SJCRH30 (cell line): ENCODE measurements at regions not wholly inside any gene's neighbourhood (a gene's known extent, or its start where the extent isn't known, plus 50 kb on each side); places are given as distances from the start of the nearest gene placed in this dataset.
A peak's percentile ranks its signal among the peaks of the same experiment; 100 is the strongest.

Source experiments
- DNase-seq, 2 experiments: peaks; one replicate each; pipeline ENCODE4 v3.0.0-alpha.2; 2015 to 2020
- H3K27ac ChIP-seq: fragments of 250-450 bp; sonication (Bioruptor Pico); 2 replicates; pipeline ENCODE4 v1.5.1; 2020; ENCODE audit warnings: mild to moderate bottlenecking, moderate library complexity
- H3K27me3 ChIP-seq: fragments of 250-450 bp; sonication (Bioruptor Pico); 2 replicates; pipeline ENCODE4 v1.5.1; 2020; ENCODE audit warnings: mild to moderate bottlenecking, moderate library complexity
- H3K36me3 ChIP-seq: fragments of 250-450 bp; sonication (Bioruptor Pico); 2 replicates; pipeline ENCODE4 v1.5.1; 2020; ENCODE audit warnings: mild to moderate bottlenecking, moderate library complexity
- H3K4me1 ChIP-seq: fragments of 250-450 bp; sonication (Bioruptor Pico); 2 replicates; pipeline ENCODE4 v1.5.1; 2020; ENCODE audit warnings: mild to moderate bottlenecking, moderate library complexity
- H3K4me3 ChIP-seq: fragments of 250-450 bp; sonication (Bioruptor Pico); 2 replicates; pipeline ENCODE4 v1.5.1; 2020; ENCODE audit warnings: mild to moderate bottlenecking, moderate library complexity
- H3K9me3 ChIP-seq: fragments of 250-450 bp; sonication (Bioruptor Pico); replicated peaks from 2 replicates; pipeline ENCODE4 v1.5.1; 2020; ENCODE audit warnings: mild to moderate bottlenecking, moderate library complexity

DNA sequence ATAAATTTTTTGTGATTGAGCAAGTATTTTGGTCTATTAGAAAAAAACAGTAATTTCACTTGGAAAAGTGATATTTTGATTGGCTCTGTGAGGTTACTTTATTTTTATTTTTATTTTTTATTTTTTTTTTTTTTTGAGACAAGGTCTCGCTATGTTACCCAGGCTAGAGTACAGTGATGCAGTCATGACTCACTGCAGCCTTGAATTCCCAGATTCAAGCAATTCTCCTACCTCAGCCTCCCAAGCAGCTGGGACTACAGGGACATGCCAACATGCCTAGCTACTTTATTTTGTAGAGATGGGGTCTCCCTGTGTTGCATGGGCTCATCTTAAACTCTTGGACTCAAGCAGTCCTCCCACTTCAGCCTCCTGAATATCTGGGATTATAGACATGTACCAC is 60.9 kb upstream of the MGAT5 start:
- peaks cover 6% of the 10 kb centered on the region; the same call in 1 of the 2 replicates for H3K4me1 ChIP-seq
- H3K9me3 ChIP-seq, result no peaks in the 10 kb centered on the region; the same call in 1 of the 2 replicates
- no peak overlapping the region for H3K4me3 ChIP-seq
- no peaks in the 10 kb centered on the region for H3K27me3 ChIP-seq
- peaks cover 14% of the 10 kb centered on the region for H3K36me3 ChIP-seq
- no peak overlapping the region for H3K27ac ChIP-seq
- no peak for DNase-seq

DNA sequence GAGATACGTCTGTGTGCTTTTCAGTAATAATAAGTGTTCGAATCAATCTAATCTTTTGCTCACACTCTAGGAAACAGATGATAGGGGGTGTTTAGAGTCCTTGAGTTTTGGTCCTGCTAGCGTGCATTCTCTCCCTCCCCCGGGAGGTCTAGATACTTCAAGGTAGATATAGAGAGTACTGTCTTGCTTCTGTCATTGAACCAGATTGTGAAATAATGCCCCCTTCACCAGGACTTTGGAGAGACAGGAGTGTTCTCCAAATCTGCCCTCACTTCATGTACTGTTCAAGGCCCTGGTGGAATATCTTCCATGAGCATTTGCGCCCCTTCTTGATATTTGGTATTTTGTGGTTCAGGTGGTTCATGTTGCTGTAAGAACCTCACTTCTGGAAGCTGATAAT is 59.4 kb upstream of the MGAT5 start:
- H3K4me3 ChIP-seq, result no peak overlapping the region
- no peak for DNase-seq
- peaks cover 14% of the 10 kb centered on the region for H3K36me3 ChIP-seq
- H3K27me3 ChIP-seq, result no peaks in the 10 kb centered on the region
- H3K9me3 ChIP-seq, result no peaks in the 10 kb centered on the region; the same call in 1 of the 2 replicates
- H3K27ac ChIP-seq, result no peak overlapping the region
- H3K4me1 ChIP-seq, result 0 out of 2 replicates have a peak, but pooled peaks cover 2% of the 10 kb centered on the region

DNA sequence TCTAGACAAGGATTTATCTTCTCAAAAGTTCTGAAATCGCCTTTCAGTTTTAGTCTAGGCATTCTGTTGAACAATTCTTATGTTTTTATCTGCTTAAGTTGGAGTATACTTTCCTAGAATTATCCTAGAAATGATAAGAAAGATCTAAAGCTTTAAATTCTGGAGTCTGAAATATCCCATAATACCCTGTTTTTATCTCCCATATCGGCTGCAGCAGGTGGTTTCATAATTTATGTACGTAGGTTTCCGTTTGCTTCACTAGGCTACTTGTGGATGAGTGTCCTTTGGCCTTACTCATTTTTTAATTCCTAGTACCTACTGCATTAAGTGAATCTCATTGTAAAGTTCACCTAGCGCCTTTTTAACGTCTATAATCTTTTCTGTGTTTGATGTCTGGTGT is 58.5 kb upstream of the MGAT5 start:
- Histone ChIP-seq H3K9me3 (no peaks in the 10 kb centered on the region; the same call in 1 of the 2 replicates), H3K27ac (no peak overlapping the region), H3K4me1 (peaks cover 5% of the 10 kb centered on the region), H3K36me3 (peaks cover 8% of the 10 kb centered on the region), H3K27me3 (no peaks in the 10 kb centered on the region), H3K4me3 (no peak overlapping the region)
- DNase-seq, result no peak

DNA sequence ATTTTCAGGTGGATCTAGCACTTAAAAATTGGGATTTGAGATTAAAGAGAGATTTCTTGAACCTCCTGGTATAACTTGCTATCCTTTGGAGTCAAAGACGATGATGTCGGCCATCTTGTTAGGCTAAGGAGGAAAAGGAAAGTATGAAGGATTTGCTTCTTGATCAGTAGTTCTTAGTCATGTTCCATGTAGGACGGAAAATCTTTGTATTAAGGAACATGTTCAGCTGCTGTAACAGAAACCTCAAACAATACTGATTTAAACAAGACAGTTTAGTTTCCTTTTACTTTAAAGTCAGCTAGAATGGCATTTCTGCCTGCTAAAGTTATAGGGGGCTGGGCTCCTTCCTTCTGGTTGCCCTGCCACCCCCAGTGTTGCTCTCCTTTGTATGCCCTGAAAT is 56.4 kb upstream of the MGAT5 start:
- Histone ChIP-seq H3K4me3 (no peak overlapping the region), H3K27ac (no peak overlapping the region), H3K36me3 (0 out of 2 replicates have a peak, but pooled peaks cover 2% of the 10 kb centered on the region), H3K9me3 (no peaks in the 10 kb centered on the region; the same call in 1 of the 2 replicates), H3K4me1 (peaks cover 13% of the 10 kb centered on the region), H3K27me3 (no peaks in the 10 kb centered on the region)
- no peak for DNase-seq

DNA sequence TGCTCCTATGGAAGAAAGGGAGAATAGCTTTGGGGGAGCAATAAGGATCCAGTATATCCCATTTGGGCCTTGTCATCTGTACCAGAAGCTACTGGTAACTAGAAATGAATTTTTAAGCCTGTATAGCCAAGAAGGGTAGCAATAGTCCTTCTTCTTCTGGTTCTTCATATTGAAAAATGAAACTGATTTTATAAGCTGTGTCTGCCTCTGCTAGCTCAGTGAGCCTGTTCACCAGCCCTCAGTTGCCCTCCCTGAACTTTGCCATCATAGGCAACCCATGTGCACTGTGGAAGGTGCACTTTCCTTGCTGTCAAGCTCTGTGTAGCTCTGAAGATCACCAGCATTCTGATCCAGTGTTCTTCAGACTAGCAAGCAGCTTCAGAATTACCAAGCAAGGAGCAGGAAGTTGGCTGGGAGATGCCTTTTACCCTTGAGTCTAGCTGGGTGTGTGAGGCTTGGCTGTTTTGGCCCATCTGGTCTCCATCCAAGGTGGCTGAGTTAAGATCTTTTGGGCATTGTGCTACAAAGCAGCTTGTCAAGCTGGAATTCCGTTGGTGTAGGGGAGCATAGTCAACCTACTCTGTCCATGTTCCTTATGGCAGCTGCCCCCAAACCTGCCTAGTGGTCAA is 55.8 kb upstream of the MGAT5 start:
- Histone ChIP-seq H3K36me3 (0 out of 2 replicates have a peak, but pooled peaks cover 2% of the 10 kb centered on the region), H3K4me1 (peaks cover 17% of the 10 kb centered on the region), H3K27ac (no peak overlapping the region), H3K4me3 (no peak overlapping the region), H3K27me3 (no peaks in the 10 kb centered on the region), H3K9me3 (no peaks in the 10 kb centered on the region; the same call in 1 of the 2 replicates)
- DNase-seq, result no peak

DNA sequence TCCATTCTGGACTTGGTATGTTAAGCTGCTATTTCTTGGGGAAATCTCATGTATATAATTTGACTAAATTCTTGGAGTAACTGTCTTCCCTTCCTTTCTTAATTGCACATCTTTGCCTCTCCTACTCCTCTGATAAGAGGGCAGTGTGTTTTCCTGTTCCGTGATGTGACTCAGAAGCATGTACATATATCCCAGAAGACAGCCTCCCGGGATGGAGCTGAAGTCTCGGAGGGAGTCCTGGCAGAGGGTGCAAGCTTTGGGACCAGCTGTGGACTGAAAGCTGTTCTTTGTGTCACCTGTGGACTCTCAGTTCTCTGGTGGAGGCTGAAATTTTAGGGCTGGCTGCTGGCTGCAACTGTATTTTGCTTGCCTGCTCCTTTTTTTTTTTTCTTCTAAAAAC is 54.7 kb upstream of the MGAT5 start:
- no peaks in the 10 kb centered on the region; the same call in 1 of the 2 replicates for H3K9me3 ChIP-seq
- no peak for DNase-seq
- H3K27me3 ChIP-seq, result no peaks in the 10 kb centered on the region
- no peak overlapping the region for H3K4me3 ChIP-seq
- H3K27ac ChIP-seq, result no peak overlapping the region
- H3K36me3 ChIP-seq, result 0 out of 2 replicates have a peak, but pooled peaks cover 2% of the 10 kb centered on the region
- H3K4me1 ChIP-seq, result peaks cover 18% of the 10 kb centered on the region

DNA sequence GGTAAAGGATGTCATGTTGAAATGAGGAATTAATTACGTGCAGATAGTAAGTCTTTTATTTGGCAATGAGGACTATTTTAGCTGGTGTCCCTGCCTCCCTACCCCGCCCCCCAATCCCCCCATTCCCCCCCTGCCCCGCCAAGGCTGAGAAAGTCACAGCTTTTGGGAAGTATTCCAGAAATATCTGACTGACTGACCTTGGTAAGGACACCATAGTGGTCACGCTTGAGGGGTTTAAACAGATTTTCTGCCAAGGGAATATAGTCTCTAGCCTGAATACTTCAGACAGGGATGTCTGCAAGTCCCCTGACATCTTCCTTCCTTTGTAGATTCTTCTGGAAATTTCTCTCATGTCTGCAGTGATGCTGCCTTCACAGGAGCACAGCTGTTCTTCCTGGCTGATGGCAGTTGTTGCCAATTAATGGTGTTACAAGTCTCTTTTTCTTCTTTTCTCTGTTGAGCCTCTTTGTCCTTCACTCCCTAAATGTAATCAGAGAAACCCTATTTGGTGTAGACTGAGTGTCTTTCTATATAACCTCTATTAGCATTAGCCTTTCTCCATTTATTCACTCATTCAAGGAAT is 53.7 kb upstream of the MGAT5 start:
- H3K4me1 ChIP-seq, result peaks cover 18% of the 10 kb centered on the region
- no peaks in the 10 kb centered on the region for H3K27me3 ChIP-seq
- H3K9me3 ChIP-seq, result no peaks in the 10 kb centered on the region; the same call in 1 of the 2 replicates
- no peak overlapping the region for H3K4me3 ChIP-seq
- peak overlapping the region; percentile 32; the same call in 1 of the 2 replicates for H3K27ac ChIP-seq
- DNase-seq, result peak; percentile 13 to 40
- H3K36me3 ChIP-seq, result 0 out of 2 replicates have a peak, but pooled peaks cover under 1% of the 10 kb centered on the region

DNA sequence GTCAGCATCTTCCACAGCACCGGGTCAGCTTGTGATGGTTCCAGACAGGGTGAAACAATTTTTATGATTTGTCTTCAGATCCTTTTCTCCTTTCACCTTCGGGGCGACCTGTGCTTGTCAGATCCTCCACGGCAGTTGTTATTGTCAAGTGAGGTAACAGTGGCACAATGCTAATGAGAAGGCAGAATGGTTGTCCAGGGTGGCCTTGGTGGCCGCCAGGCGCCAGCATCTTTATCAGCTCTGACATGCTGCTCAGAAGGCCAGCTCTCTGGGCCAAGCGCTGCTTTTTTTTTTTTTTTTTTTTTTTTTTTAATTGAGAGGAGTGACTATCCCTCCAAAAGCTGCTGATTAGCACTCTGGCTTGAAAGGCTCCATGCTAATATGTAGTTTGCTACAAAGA is 52.3 kb upstream of the MGAT5 start:
- H3K27ac ChIP-seq, result no peak overlapping the region
- no peak for DNase-seq
- no peaks in the 10 kb centered on the region; the same call in 1 of the 2 replicates for H3K9me3 ChIP-seq
- H3K4me3 ChIP-seq, result no peak overlapping the region
- H3K27me3 ChIP-seq, result no peaks in the 10 kb centered on the region
- peaks cover 27% of the 10 kb centered on the region for H3K4me1 ChIP-seq
- no peaks in the 10 kb centered on the region for H3K36me3 ChIP-seq

DNA sequence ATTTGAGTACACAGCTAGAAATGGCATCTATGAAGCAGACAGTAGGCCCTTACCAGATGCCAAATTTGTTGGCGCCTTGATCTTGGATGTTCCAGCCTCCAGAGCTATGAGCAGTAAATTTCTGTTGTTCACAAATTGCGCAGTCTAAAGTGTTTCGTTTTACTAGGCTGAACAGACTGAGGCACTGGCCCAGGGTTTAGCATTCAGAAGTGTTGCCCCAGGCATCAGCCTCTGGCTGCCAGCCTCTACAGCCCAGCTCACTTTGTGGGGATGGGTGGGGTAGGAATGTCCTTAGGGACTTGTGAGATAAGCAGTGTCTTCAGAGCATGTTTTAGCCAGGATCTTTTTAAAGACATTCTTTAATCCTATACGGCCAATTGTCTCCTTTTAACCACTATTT is 51.5 kb upstream of the MGAT5 start:
- DNase-seq, result peak in 1 of 2 experiments; percentile 25
- peaks cover 34% of the 10 kb centered on the region for H3K4me1 ChIP-seq
- no peaks in the 10 kb centered on the region for H3K9me3 ChIP-seq
- H3K36me3 ChIP-seq, result no peaks in the 10 kb centered on the region
- H3K27ac ChIP-seq, result no peak overlapping the region
- H3K27me3 ChIP-seq, result no peaks in the 10 kb centered on the region
- no peak overlapping the region for H3K4me3 ChIP-seq

DNA sequence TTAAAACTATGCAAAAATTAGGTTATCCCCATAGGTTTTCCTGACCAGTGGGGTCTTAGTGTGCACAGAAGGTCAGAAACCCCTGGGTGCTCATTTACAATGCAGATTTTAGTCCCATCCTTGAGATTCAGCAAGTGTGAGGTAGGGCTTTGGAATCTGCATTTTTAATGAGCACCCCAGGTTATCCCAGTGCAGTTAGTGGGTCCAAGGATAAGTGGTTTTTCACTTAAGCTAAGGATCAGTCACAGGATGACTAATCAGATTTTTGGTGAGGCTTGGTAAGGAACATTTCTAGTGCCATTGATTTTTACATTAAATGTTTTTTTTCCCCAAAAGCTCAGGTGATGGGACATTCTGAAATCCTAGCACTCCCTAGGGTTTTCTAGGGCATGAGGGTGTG is 50.7 kb upstream of the MGAT5 start:
- Histone ChIP-seq H3K27me3 (no peaks in the 10 kb centered on the region), H3K36me3 (no peaks in the 10 kb centered on the region), H3K4me3 (no peak overlapping the region), H3K4me1 (peaks cover 39% of the 10 kb centered on the region), H3K27ac (no peak overlapping the region), H3K9me3 (no peaks in the 10 kb centered on the region)
- no peak for DNase-seq
